ENCODE measurements at regions not wholly inside any gene's neighbourhood (a gene's known extent, or its start where the extent isn't known, plus 50 kb on each side); places are given as distances from the start of the nearest gene placed in this dataset.

GRCh38 chr1:147434921-147435320 is 106.4 kb upstream of the BCL9 start:
- Histone ChIP-seq H3K27ac (no peak overlapping the region), H3K9me3 (no peaks in the 10 kb centered on the region), H3K4me3 (no peak overlapping the region), H3K4me1 (no peaks in the 10 kb centered on the region), H3K36me3 (no peaks in the 10 kb centered on the region), H3K27me3 (no peaks in the 10 kb centered on the region)
- intact Hi-C loops (cut with DNase I), result no loop called here
- no peak for DNase-seq
- WGBS, 2 donors, result 75 to 91% methylated on average over 1 of the region's 1 CpG
- TF ChIP-seq POLR2AphosphoS5 (IDR thresholded peaks at IDR 0.05), result no peak
- no peak for TF ChIP-seq POLR2A (IDR thresholded peaks at IDR 0.05)
- TF ChIP-seq, protein P1, sequence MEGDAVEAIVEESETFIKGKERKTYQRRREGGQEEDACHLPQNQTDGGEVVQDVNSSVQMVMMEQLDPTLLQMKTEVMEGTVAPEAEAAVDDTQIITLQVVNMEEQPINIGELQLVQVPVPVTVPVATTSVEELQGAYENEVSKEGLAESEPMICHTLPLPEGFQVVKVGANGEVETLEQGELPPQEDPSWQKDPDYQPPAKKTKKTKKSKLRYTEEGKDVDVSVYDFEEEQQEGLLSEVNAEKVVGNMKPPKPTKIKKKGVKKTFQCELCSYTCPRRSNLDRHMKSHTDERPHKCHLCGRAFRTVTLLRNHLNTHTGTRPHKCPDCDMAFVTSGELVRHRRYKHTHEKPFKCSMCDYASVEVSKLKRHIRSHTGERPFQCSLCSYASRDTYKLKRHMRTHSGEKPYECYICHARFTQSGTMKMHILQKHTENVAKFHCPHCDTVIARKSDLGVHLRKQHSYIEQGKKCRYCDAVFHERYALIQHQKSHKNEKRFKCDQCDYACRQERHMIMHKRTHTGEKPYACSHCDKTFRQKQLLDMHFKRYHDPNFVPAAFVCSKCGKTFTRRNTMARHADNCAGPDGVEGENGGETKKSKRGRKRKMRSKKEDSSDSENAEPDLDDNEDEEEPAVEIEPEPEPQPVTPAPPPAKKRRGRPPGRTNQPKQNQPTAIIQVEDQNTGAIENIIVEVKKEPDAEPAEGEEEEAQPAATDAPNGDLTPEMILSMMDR (IDR thresholded peaks at IDR 0.05), result no peak
- TF ChIP-seq EP300 (IDR thresholded peaks at IDR 0.05), result no peak

DNA sequence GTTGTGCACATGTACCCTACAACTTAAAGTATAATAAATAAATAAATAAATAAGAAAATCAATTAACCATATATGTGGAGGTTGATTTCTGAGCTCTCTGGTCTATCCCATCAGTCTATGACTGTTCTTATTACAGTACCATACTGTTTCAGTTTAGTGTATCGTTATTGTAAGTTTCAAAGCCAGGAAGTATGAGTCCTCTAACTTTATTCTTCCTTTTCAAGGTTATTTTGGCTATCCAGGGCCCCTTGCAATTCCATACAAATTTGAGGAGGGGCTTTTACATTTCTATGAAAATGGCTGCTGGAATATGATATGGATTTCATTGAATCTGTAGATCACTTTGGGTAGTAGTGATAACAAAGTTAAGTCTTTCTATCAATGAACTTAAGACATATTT is 96.9 kb upstream of the BCL9 start:
- 93 to 94% methylated on average over 1 of the region's 1 CpG for WGBS, 2 donors
- TF ChIP-seq EP300 (IDR thresholded peaks at IDR 0.05), result no peak
- TF ChIP-seq, protein P1 (IDR thresholded peaks at IDR 0.05), result no peak
- no peak for TF ChIP-seq POLR2AphosphoS5 (IDR thresholded peaks at IDR 0.05)
- no peak for TF ChIP-seq POLR2A (IDR thresholded peaks at IDR 0.05)
- DNase-seq, result no peak
- intact Hi-C loops (cut with DNase I), result no loop called here
- Histone ChIP-seq H3K27ac (no peak overlapping the region), H3K27me3 (no peaks in the 10 kb centered on the region), H3K4me3 (no peak overlapping the region), H3K4me1 (no peaks in the 10 kb centered on the region), H3K9me3 (peaks cover 0 to 11% (median 9%) of the 10 kb centered on the region in 4 donors), H3K36me3 (no peaks in the 10 kb centered on the region)

- H3K27ac ChIP-seq, result no peak overlapping the region
- WGBS, 2 donors, result 86 to 94% methylated on average over 1 of the region's 1 CpG
Observed at GRCh38 chr1:147451628-147452027, 89.7 kb upstream of the BCL9 start.

DNA sequence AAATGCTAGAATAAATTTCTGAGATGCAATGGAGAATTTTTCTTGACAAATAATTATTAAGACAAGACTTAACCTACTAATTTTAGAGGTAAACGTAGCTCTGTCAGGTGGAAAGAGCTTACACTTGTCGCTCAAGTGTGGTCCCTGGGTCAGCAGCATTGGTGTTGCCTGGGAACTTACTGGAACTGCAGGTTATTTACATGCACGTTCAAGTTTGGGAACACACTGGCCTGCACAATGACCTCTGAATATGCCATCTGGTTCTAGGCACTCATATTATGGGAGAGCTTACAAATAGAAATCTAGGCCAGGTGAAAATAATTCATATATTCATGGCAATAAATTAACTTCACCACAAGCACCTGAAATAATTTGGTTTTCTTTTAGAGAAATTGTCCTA is 88.5 kb upstream of the BCL9 start:
- 56 to 69% methylated on average over 3 of the region's 3 CpGs for WGBS, 2 donors
- H3K4me1 ChIP-seq, result no peaks in the 10 kb centered on the region
- H3K4me3 ChIP-seq, result no peak overlapping the region
- DNase-seq, result no peak
- intact Hi-C loops (cut with DNase I), result no loop called here
- TF ChIP-seq POLR2A (IDR thresholded peaks at IDR 0.05), result no peak
- TF ChIP-seq, protein P1 (IDR thresholded peaks at IDR 0.05), result no peak
- no peak for TF ChIP-seq EP300 (IDR thresholded peaks at IDR 0.05)
- TF ChIP-seq POLR2AphosphoS5 (IDR thresholded peaks at IDR 0.05), result no peak
- H3K36me3 ChIP-seq, result no peaks in the 10 kb centered on the region
- H3K27ac ChIP-seq, result no peak overlapping the region
- H3K9me3 ChIP-seq, result no peaks in the 10 kb centered on the region
- no peaks in the 10 kb centered on the region for H3K27me3 ChIP-seq

More at GRCh38 chr1:147451628-147452027, 89.7 kb upstream of the BCL9 start:
- Histone ChIP-seq H3K4me3 (no peak overlapping the region), H3K9me3 (no peaks in the 10 kb centered on the region), H3K27me3 (no peaks in the 10 kb centered on the region), H3K4me1 (no peaks in the 10 kb centered on the region), H3K36me3 (no peaks in the 10 kb centered on the region)
- intact Hi-C loops (cut with DNase I), result no loop called here
- no peak for DNase-seq
- no peak for TF ChIP-seq POLR2A (IDR thresholded peaks at IDR 0.05)
- TF ChIP-seq, protein P1 (IDR thresholded peaks at IDR 0.05), result no peak

DNA sequence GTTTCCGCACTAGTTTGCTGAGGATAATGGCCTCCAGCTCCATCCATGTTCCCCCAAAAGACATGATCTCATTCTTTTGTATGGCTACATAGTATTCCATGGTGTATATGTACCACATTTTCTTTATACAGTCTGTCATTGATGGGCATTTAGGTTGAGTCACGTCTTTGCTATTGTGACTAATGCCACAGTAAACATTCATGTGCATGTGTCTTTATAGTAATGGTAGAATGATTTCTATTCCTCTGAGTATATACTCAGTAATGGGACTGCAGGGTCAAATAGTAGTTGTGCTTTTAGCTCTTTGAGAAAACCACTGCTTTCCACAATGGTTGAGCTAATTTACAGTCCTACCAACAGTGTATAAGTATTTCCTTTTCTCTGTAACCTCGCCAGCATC is 78.3 kb upstream of the BCL9 start:
- DNase-seq, result no peak
- peaks cover 0 to 10% (median 2%) of the 10 kb centered on the region in 4 donors for H3K9me3 ChIP-seq
- 64 to 78% methylated on average over 3 of the region's 3 CpGs for WGBS, 2 donors
- no peak for TF ChIP-seq EP300 (IDR thresholded peaks at IDR 0.05)
- TF ChIP-seq POLR2A (IDR thresholded peaks at IDR 0.05), result no peak
- no peak for TF ChIP-seq POLR2AphosphoS5 (IDR thresholded peaks at IDR 0.05)
- TF ChIP-seq, protein P1 (IDR thresholded peaks at IDR 0.05), result no peak
- intact Hi-C loops (cut with DNase I), result no loop called here
- no peaks in the 10 kb centered on the region for H3K36me3 ChIP-seq
- H3K4me1 ChIP-seq, result no peaks in the 10 kb centered on the region
- H3K4me3 ChIP-seq, result no peak overlapping the region
- no peaks in the 10 kb centered on the region for H3K27me3 ChIP-seq
- H3K27ac ChIP-seq, result no peak overlapping the region

All from sigmoid colon (tissue), 6 donors.